Suppressor macrophage treated with lipopolysaccharide for 4 hours (primary cell): ENCODE measurements at regions not wholly inside any gene's neighbourhood (a gene's known extent, or its start where the extent isn't known, plus 50 kb on each side); places are given as distances from the start of the nearest gene placed in this dataset.

Experiments
- DNase-seq: peaks from one replicate; pipeline ENCODE4 v3.0.0-alpha.2; 2020

DNA sequence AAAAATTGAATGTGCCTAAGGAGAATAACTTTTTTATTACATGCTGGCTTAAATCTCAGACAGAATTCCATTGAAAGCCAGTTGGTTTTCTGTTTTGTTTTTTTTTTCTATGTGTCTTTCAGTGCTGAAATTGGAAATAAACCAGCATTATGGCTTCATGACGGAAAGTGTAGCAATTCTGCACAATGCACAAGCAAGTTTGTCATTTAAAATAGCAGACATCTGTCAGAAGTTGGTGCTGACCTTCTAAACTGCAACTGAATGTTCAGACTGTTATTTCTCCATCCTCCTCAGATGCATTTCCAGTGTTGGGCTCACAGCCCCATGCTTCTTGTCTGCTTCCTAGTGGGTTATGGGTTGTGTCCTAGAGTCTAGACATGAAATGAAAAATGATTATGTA, 107.2 kb upstream of the LIMCH1 start:
- DNase-seq, result no peak

DNA sequence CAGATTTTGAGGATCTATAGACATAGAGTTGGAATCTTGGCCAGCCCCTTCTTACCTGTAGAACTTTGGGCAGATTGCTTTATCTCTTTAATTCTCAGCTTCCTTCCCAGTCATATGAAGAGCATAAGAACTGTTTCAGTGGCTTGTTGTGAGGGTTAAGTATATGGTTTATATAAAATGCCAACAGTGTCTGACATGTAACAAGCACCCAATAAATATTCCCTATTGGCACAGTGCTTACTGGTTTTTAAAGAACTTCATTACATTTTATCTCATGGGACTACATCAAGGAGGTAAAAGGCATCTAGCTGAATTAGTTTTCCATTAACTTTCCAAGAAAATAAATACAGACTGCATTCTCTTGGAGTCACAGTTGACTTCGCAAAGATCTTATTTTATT, 106.7 kb upstream of the LIMCH1 start:
- DNase-seq, result no peak

DNA sequence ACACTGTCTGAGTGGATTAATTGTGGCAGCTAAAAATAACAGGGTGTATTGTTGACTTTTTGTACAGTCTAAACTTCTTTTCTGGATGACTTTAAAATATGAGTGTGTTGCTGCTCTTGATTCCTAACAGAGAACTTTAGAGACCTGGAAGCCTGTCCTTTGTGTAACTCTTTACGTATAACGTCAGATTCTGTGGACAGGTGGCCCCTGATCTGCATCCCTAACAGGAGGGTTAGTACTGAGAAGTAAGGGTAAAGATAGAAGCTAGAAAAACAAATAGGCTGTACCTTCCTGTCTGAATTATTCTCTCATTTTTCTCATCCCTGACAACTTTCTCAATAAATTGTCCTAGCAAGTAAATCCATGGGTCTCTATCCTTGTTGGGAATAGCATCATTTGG, 105.7 kb upstream of the LIMCH1 start:
- no peak for DNase-seq

DNA sequence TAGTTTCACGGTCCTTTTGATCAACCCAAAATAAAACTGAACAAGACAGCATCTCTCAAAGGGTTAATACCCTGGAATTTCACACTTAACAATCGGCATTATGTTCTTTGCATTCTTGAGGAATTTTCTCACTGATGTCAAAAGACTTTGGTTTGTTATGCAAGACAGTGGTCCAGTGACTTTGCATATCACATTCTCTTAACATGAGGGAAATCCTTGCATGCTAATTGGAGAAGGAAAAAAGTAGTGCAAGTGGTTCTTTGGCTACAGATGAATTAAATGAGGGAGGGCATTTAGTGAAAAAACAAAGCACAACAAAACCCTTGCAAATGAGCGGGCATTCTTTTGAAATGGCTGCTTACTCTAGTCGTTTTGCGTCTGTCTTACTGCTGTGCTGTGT, 105.1 kb upstream of the LIMCH1 start:
- DNase-seq, result no peak

DNA sequence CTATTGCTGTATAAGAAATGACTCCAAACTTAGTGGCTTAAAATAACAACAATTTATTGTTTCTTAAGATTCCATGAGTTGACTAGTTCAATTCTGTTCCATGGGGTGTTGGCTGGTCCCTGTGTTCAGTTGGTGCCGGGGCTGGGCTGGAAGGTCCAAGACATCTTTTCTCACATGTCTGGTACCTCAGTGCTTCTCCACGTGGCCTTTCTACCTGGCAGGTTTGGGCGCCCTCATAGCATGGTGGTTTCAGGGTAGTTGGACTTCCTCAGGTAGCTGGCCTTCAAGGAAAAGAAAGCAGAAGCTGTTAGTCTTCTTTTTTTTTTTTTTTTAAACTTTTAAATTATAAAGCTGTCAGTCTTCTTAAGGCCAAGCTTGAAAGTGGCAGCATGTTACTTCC, 104.6 kb upstream of the LIMCH1 start:
- DNase-seq, result no peak

DNA sequence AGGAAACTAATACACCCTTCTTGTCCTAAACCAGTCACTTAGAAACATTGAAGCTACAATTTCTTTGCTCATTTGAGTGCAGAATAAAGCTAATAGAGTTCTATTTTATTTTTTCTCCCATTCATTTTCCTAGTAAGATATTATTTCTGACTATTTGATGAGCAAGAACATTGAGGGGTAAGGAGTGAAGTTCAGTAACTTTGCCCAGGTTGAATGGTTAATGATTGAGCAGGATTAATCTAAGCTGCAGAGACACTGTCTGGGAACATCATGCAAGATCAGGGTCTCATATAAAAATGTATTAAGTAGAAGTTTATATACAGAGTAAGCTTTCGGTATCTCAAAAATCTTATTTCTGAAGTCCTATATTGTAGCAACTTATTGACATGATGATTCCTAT, 102.4 kb upstream of the LIMCH1 start:
- DNase-seq, result no peak

DNA sequence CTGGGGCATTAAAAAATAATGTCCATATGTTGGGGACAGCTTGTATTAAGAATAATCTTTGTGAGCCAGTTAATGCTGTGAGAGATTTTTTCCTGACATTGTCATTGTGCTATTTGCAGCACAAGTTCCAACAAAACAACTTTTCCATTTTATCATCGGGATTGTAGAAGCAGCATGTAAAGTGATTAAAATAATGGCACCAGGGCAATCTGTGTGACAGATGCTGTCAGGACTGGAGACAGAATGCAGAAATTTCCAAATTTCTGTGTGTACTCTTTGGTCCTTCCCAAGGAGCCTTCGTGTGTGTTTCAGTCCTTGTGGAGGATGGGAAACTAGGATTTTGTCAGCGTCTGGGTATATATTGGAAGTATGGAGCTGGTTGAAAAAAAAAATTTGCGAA, 101.5 kb upstream of the LIMCH1 start:
- DNase-seq, result no peak

DNA sequence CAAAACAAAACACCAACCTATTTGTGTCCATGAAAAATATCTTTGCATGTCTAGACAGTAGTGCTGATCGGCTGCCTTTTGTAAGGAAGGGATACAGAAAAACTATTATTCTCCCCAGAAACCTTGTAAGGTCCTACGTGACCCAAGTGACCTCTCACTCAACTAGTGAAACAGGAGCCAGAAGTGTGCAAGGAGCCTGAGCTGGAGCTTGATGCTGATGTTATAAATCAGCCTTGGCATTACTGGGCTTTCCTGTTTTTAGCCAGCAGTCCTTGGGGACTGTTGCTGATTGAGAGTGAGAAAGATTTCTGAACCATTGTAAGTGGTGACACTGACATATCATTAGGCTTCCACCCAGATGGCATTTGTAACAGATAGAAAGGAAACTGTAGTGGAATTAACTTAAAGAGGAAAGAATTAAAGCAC, 100.8 kb upstream of the LIMCH1 start:
- no peak for DNase-seq

DNA sequence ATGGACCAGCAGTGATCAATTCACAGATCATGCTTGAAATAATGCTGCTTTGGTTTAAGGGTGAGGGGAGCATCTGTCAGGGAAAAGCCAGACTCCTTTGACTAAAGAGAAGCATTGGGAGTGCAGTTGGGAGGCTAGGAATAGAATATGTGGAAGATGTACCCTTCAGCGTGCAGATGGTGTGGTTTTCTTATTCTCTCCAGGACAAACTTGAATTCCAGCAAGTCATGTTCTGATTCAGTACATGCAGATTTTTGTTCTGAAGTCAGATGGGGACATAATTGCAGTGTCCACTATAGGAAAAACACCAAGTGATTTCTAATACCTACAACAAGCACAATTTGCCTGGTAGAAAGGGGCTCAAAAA, 99.0 kb upstream of the LIMCH1 start:
- no peak for DNase-seq

DNA sequence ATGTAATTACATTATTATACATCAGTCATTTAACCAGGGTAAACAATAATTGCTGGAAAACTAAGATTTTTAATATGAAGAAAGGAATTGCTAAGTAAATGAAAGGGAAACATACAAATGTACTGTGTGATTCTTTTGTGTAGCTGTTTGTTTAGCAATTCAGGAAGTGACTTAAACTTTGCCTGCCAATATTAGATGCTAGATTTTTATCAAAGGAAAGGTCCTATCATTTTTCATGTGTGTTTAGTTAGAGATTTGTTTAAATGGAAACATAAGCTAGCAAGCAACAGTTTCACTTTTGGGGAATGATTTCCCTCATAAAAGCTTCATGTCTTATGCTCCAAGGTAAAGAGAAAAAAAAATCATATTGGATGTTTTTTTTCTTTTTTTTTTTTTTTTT, 95.1 kb upstream of the LIMCH1 start:
- no peak for DNase-seq

DNA sequence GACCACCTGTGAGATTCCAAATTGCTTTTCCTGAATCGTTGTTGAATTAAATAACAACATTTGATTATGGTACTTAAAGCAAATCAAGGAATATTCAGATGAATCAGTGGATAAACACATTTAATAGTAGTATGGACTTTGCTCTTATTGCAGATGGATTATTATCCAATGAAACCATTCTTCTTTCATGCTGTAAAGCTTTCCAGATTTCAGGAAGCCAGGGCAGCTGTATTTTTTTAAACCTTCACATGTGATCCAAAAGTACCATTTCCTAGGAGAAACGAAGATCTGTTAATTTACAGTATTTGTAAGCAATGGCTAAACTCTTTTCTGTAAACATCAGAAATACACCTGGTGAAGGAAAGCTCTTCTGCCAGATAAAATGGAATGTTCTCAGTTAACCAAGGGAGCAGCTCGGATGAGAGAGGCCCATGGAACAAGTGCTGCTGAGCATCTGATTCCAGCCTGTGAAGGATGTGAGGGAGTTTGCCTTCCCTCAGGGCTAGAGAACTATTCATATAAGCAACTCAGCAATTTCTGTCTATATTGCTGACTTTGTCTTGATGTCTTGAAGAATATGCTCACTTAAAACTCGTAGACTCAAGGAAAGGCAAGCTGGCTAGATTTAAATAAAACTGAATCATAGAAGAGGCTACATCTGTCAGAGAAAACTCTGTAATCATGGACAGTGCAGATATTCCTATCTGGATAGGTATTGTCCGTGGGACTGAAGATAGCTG, 94.4 kb upstream of the LIMCH1 start:
- no peak for DNase-seq

DNA sequence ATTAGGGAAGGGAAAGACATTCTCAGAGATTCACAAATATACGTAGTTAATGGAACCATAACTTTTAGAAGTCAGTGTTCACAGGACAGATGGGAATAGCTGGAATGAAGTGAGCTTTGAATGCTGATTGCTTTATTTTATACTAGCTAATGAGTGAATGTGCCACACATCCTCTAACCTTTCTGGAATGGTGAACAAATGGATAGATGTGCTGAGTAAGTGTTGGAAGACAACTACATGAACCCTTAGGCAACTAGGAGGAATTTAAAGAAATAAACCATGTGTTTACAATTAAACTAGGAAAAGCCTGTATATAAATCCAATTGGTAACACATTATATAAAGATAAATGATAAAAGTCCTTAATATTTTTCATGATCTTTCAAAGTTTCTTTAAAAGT, 91.6 kb upstream of the LIMCH1 start:
- DNase-seq, result no peak

DNA sequence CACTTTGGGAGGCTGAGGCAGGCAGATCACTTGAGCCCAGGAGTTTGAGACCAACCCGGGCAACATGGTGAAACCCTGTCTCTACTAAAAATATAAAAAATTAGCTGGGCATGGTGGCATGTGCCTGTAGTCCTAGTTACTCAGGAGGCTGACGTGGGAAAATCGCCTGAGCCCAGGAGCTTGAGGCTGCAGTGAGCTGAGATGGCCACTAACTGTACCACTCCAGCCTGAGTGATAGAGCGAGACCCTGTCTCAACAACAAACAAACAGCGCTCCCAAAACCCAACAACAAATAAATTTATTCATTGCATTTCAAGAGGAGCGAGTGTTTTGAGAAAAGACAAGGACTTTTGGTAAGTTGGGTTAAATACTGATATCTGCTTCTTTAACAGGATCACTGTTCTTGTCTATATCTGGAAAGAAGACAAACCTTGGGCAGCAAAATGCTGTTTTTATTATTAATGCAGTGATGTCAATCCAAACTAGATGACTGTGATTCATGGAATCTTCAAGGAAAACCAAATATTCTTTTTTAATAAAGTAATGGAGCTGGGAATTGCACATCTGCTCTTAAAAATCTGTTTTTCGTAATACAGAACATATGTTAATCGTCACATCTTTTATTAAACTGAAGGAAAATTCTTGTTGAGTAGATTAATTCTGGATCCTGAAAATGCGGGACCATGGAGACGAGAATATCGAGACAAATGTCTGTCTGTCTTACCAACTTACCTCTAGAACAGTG, 90.8 kb upstream of the LIMCH1 start:
- no peak for DNase-seq

DNA sequence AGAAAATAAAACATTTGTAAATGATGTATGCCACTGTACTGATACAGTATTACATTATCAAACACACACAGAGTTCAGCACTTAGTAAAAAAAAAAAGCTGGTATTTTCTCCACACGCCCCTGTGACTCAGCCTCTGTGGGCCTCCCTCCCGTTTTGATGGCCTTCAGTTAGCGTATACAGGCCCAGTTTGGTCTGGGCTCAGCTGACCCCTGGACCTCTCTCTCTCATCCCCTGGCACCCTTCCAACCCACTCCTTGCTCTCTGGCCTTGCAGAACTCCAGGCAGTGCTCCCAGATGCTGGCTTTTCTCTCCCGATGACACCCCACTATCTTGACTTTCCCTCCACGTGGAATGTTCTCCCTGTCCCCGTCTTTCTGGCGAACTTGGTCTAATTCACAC, 89.0 kb upstream of the LIMCH1 start:
- DNase-seq, result no peak

DNA sequence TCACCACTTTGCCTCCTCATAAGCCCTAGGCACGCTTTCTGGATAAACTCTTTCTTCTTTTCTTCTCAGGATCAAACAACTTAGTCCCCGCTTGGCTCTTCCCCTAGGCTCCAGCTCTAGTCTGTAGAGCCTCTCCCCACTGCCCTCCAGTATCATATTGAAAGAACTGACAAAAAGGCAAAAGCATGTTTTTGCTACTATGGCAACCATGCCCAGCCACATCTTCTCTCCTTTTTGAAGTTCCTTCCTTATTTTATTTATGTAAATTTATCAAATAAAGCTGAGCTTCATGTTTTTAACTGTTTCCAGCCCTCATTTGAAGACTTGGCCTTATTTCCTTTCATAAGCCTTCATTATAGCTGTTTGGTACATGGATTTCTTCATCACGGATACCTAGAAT, 86.0 kb upstream of the LIMCH1 start:
- DNase-seq, result no peak

DNA sequence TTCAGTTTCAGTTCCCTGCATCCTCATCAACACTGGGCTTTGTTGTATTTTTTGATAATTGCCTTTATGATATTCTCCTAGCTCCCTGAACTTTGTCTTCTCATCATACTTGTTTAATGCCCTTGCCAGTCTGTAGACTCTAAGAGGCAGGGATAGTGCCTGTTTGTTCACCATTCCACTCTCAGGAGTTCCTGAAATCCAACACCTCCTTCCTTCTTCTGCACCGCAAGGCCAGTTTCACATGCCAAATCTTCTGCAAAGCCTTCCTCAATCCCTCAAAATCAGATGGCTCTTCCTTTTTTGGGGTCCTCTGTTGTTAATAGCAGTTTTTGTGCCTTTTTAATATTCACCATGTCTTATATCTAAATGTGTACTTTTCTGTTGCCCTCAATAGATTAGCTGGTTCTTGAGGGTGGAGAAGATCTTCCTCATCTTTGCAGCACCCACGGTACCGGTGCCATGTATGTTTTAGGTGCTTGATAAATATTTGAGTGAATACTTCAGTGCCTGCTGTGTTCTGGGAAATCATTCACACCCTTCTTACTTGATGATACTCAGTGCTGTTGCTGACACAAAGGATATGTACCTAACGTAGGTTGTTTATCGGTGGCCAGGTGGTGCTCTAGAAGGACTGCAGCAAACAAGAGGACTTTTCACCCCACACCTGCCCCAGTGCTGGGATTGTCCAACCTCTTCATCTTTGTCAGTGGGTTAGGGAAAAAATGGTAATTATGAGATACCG, 85.3 kb upstream of the LIMCH1 start:
- peak; percentile 16 for DNase-seq

DNA sequence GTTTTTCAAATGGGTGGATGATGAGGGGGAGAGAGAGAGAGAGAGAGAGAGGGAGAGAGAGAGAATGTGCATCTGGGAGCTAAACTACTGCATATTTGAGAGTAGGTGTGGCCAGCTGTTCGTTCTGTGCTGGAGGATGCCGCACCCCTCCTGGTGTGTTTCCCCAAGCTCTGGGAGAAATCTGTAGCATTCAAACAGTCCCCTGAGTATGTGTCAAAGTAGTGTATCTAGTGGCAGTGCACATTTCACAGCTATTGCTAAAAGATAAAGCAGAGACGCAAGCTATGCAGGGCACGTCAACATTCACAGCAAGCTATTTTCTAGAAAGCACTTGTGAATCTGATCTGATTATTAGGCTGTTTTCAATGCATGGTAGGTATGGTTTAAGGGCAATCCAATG, 83.5 kb upstream of the LIMCH1 start:
- DNase-seq, result no peak

DNA sequence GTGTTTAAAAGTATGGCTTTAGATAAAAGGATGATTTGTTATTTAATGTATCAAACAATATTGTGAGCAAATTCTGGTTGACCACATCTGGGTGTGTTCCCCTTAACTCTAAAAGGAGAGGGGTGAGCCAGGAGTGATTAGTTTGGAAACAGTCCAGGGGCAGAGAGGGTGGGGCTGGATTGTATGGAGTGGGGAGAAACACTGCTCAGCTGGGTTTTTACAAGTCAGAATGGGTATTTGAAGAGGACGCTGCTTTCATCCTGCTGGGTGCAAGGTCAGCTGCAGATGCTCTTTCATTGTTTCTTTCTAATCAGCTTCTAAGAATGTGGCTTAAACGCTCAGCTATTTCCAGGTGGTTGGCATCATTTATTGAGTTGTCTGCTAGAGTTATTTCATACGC, 82.8 kb upstream of the LIMCH1 start:
- DNase-seq, result no peak

DNA sequence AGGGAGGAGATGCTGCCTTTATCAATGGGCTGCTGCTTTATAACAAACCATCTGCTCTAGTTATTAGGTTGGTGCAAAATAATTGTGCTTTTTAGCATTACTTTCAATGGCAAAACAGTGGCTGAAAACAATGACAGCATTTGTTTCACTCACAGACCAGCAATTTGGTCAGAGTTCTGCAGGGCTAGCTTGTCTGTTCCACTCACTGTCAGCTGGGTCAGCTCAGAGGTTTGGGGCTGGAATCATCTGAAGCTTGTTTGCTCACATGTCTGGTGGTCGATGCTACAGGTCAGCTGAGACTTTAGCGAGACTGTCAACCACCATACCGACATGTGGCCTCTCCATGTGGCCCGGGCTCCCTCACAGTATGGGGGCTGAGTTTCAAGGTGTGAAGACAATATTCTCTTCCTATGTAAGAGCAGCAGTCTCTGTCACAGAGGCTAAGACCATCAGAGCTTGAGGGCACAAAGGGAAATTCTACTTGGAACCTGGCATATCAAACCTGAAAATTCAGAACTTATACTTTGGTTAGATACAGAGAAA, 81.3 kb upstream of the LIMCH1 start:
- DNase-seq, result no peak

DNA sequence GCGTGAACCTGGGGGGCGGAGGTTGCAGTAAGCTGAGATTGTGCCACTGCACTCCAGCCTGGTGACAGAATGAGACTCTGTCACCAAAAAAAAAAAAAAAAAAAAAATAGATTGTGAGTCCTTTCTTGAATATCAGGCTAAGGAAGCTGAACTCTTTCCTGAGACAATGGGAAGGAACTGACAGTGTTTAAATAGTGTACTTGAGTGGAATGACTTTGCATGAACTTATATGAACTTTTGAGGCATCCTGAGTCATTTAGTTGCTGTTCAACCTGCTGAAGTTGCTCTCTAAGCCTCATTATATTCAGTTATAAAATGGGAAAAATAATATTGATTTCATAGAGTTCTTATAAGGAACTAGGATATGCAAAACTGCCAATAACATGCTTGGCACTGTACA, 79.3 kb upstream of the LIMCH1 start:
- no peak for DNase-seq

DNA sequence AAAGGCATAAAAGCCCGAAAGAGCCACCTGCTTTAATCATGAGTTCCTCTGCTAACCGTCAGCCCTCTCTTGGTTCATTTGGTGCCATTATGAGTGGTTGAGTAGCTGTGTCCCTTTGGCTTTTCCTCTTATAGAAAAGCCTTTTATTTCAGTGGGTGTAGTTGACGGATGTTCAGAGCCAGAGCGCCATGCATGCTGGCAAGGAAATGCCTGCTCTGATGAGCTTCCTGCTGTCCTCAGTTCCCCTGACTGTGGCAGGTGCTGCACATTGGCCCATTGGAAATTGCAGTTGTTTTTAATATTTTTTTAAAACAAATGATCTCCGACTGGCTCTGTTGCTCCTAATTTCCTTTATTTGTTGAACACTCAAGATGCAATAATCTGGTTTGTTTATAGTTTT, 77.3 kb upstream of the LIMCH1 start:
- no peak for DNase-seq

DNA sequence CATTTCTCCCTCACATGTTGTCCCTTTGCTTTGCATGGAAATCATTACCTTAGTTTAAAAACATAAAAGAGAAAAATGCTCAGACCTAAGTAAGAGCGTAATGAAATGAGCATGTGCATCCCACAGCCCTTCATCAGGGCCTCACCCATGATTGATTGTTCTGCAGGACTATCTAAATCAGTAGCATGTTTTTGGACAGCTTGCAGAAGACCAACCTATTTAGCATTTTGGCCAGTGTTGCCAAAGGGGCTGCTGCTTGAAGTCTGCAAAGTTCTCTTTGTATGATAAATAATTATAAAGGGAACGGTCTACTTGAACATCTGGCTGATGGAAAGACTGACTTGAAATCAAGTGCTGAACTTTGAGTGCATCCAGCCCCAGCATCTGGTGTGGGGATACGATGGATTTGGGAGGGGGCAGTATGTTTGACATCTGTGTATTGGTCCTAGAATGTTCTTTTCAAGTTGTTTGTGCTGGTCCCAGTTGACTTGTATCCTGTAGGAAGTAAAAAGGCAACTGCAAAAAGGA, 76.1 kb upstream of the LIMCH1 start:
- DNase-seq, result no peak

DNA sequence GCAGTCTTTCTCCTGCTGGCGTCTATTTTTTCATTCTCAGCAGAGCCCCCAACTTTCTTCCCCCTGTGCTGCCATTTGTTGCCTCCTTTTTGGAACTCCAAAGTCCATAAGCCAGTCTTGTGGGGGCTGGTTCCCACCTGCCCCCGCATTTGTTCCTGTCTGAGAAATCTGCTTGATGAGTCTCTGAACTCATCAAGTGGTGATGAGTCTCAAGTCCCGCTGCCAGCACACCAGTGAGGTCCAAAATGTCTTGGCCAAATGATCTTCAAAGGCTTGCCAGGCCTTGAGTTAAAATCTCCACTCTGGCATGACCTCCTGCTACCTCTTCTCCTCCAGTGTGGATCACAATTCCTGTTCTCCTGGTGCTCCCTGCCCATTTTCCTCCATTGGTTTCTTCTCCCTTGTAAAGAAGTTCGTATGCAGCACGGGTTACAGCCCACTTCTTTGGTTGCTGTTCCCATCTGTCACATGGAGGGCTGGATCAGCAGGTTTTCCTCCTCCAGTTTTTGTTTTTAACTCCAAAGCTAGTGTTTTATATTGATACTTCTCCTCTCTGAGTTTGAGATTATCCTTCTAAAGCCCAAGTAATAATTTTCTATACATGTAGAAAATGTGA, 72.7 kb upstream of the LIMCH1 start:
- DNase-seq, result no peak
